ENCODE measurements at regions not wholly inside any gene's neighbourhood (a gene's known extent, or its start where the extent isn't known, plus 50 kb on each side); places are given as distances from the start of the nearest gene placed in this dataset.
"Not testable (repeated sequence)": the region's sequence is repeated elsewhere in the genome, so short reads cannot be mapped to it uniquely, and the experiment has no call there.

GRCh38 chr18:8908792-8909510 is 193.5 kb upstream of the NDUFV2 start:
- H3K4me1 Mint-ChIP-seq (ENCODE audit: low read depth) = no peaks in the 10 kb centered on the region
- peaks cover 3% of the 10 kb centered on the region for H3K27me3 Mint-ChIP-seq
- H3K36me3 Mint-ChIP-seq (ENCODE audit: low read depth) = no peaks in the 10 kb centered on the region
- no peak overlapping the region for H3K27ac Mint-ChIP-seq
- peaks cover 10% of the 10 kb centered on the region for H3K9me3 Mint-ChIP-seq
- no peak overlapping the region for H3K4me3 Mint-ChIP-seq
- no peak for DNase-seq

GRCh38 chr18:8910186-8910822 is 192.2 kb upstream of the NDUFV2 start:
- Mint-ChIP-seq H3K27me3 (peaks cover 3% of the 10 kb centered on the region), H3K9me3 (peaks cover 12% of the 10 kb centered on the region), H3K36me3 (ENCODE audit: low read depth) (no peaks in the 10 kb centered on the region), H3K27ac (no peak overlapping the region), H3K4me1 (ENCODE audit: low read depth) (no peaks in the 10 kb centered on the region), H3K4me3 (no peak overlapping the region)
- no peak for DNase-seq

GRCh38 chr18:8910843-8911242 is 191.7 kb upstream of the NDUFV2 start:
- H3K9me3 Mint-ChIP-seq = peaks cover 10% of the 10 kb centered on the region
- H3K27me3 Mint-ChIP-seq = peaks cover 6% of the 10 kb centered on the region
- H3K4me3 Mint-ChIP-seq = no peak overlapping the region
- no peak for DNase-seq
- H3K36me3 Mint-ChIP-seq (ENCODE audit: low read depth) = no peaks in the 10 kb centered on the region
- no peaks in the 10 kb centered on the region for H3K4me1 Mint-ChIP-seq (ENCODE audit: low read depth)
- no peak overlapping the region for H3K27ac Mint-ChIP-seq

GRCh38 chr18:8911408-8912340 is 190.8 kb upstream of the NDUFV2 start:
- Mint-ChIP-seq H3K27me3 (peaks cover 6% of the 10 kb centered on the region), H3K9me3 (peaks cover 10% of the 10 kb centered on the region), H3K4me3 (no peak overlapping the region), H3K36me3 (ENCODE audit: low read depth) (no peaks in the 10 kb centered on the region), H3K27ac (no peak overlapping the region), H3K4me1 (ENCODE audit: low read depth) (no peaks in the 10 kb centered on the region)
- no peak for DNase-seq

- Mint-ChIP-seq H3K27me3 (peaks cover 6% of the 10 kb centered on the region), H3K4me3 (no peak overlapping the region), H3K36me3 (ENCODE audit: low read depth) (no peaks in the 10 kb centered on the region), H3K9me3 (peaks cover 8% of the 10 kb centered on the region), H3K4me1 (ENCODE audit: low read depth) (no peaks in the 10 kb centered on the region), H3K27ac (no peak overlapping the region)
- no peak for DNase-seq
Observed at GRCh38 chr18:8912348-8913326, 189.9 kb upstream of the NDUFV2 start.

GRCh38 chr18:8913606-8914403 is 188.7 kb upstream of the NDUFV2 start:
- not testable (repeated sequence) for H3K9me3 Mint-ChIP-seq; H3K4me1 Mint-ChIP-seq (ENCODE audit: low read depth); H3K4me3 Mint-ChIP-seq; H3K27me3 Mint-ChIP-seq; H3K27ac Mint-ChIP-seq; H3K36me3 Mint-ChIP-seq (ENCODE audit: low read depth); DNase-seq

- H3K27ac Mint-ChIP-seq; H3K4me3 Mint-ChIP-seq; H3K27me3 Mint-ChIP-seq; H3K9me3 Mint-ChIP-seq; H3K36me3 Mint-ChIP-seq (ENCODE audit: low read depth); H3K4me1 Mint-ChIP-seq (ENCODE audit: low read depth); DNase-seq: not testable (repeated sequence)
Observed at GRCh38 chr18:8914404-8915264, 187.9 kb upstream of the NDUFV2 start.

GRCh38 chr18:8920856-8921787 is 181.4 kb upstream of the NDUFV2 start:
- not testable (repeated sequence) for DNase-seq; H3K4me1 Mint-ChIP-seq (ENCODE audit: low read depth); H3K4me3 Mint-ChIP-seq; H3K27me3 Mint-ChIP-seq; H3K27ac Mint-ChIP-seq; H3K9me3 Mint-ChIP-seq; H3K36me3 Mint-ChIP-seq (ENCODE audit: low read depth)

GRCh38 chr18:8926464-8926863 is 176.0 kb upstream of the NDUFV2 start:
- Mint-ChIP-seq H3K4me3 (no peak overlapping the region), H3K27ac (no peak overlapping the region), H3K27me3 (peaks cover under 1% of the 10 kb centered on the region), H3K36me3 (ENCODE audit: low read depth) (no peaks in the 10 kb centered on the region), H3K9me3 (peaks cover 16% of the 10 kb centered on the region), H3K4me1 (ENCODE audit: low read depth) (no peaks in the 10 kb centered on the region)
- DNase-seq = no peak

- no peaks in the 10 kb centered on the region for H3K36me3 Mint-ChIP-seq (ENCODE audit: low read depth)
- peaks cover 16% of the 10 kb centered on the region for H3K9me3 Mint-ChIP-seq
Observed at GRCh38 chr18:8928044-8928443, 174.5 kb upstream of the NDUFV2 start.

GRCh38 chr18:8928847-8929780 is 173.4 kb upstream of the NDUFV2 start:
- no peak for DNase-seq
- H3K9me3 Mint-ChIP-seq = peaks cover 16% of the 10 kb centered on the region
- no peak overlapping the region for H3K4me3 Mint-ChIP-seq
- H3K4me1 Mint-ChIP-seq (ENCODE audit: low read depth) = no peaks in the 10 kb centered on the region
- H3K27me3 Mint-ChIP-seq = peaks cover 5% of the 10 kb centered on the region
- H3K36me3 Mint-ChIP-seq (ENCODE audit: low read depth) = no peaks in the 10 kb centered on the region
- no peak overlapping the region for H3K27ac Mint-ChIP-seq

More at GRCh38 chr18:8928044-8928443, 174.5 kb upstream of the NDUFV2 start:
- H3K4me3 Mint-ChIP-seq = no peak overlapping the region
- no peaks in the 10 kb centered on the region for H3K4me1 Mint-ChIP-seq (ENCODE audit: low read depth)
- peaks cover 3% of the 10 kb centered on the region for H3K27me3 Mint-ChIP-seq
- no peak overlapping the region for H3K27ac Mint-ChIP-seq
- DNase-seq = no peak

Data from activated T-cell treated with anti-CD3 and anti-CD28 coated beads, Interleukin-2, amount 50 U/mL, for 24 hours (primary cell).